Activated CD8-positive, alpha-beta T cell treated with anti-CD3 and anti-CD28 coated beads for 36 hours (primary cell): ENCODE measurements at regions not wholly inside any gene's neighbourhood (a gene's known extent, or its start where the extent isn't known, plus 50 kb on each side); places are given as distances from the start of the nearest gene placed in this dataset.

Experiments
- ATAC-seq: fragments of 200-7000 bp; cut with Tn5 transposase; one replicate; pipeline ENCODE4 v1.10.0; 2021; ENCODE audit warnings: mild to moderate bottlenecking, moderate library complexity
- CTCF ChIA-PET: fragments of 350-600 bp; sonication (Branson Sonifier 250); formaldehyde crosslinking; loops from one replicate; lab custom pipeline; 2021; ENCODE audit warnings: antibody characterized with exemption; lab: Charles Lee
- POLR2A ChIA-PET: fragments of 350-600 bp; sonication (Branson Sonifier 250); formaldehyde crosslinking; loops from one replicate; lab custom pipeline; 2021; ENCODE audit warnings: antibody characterized with exemption; lab: Charles Lee
- DNase-seq: peaks from one replicate; pipeline ENCODE4 v3.0.0-alpha.2; 2020
- H3K27ac Mint-ChIP-seq: one replicate; pipeline ENCODE4 v1.8.0; 2021; ENCODE audit warnings: mild to moderate bottlenecking, mixed read lengths
- H3K27me3 Mint-ChIP-seq: one replicate; pipeline ENCODE4 v1.8.0; 2021; ENCODE audit warnings: mixed read lengths
- H3K36me3 Mint-ChIP-seq: one replicate; pipeline ENCODE4 v1.8.0; 2021; ENCODE audit warnings: low read depth, mixed read lengths
- H3K4me1 Mint-ChIP-seq: one replicate; pipeline ENCODE4 v1.8.0; 2021; ENCODE audit warnings: low read depth, mixed read lengths
- H3K4me3 Mint-ChIP-seq: one replicate; pipeline ENCODE4 v1.8.0; 2021; ENCODE audit warnings: mild to moderate bottlenecking, moderate library complexity, mixed read lengths
- H3K9me3 Mint-ChIP-seq: one replicate; pipeline ENCODE4 v1.8.0; 2021; ENCODE audit warnings: mixed read lengths
- intact Hi-C: fragments of 100-400 bp; cut with micrococcal nuclease; formaldehyde crosslinking; loops from one replicate; pipeline ENCODE4 v1.10.0; 2022
- TF ChIP-seq, protein P1 (sequence below): fragments of 200-600 bp; IDR thresholded peaks from one replicate; pipeline ENCODE4 v1.8.0; 2022; ENCODE audit warnings: antibody characterized with exemption, mild to moderate bottlenecking

DNA sequence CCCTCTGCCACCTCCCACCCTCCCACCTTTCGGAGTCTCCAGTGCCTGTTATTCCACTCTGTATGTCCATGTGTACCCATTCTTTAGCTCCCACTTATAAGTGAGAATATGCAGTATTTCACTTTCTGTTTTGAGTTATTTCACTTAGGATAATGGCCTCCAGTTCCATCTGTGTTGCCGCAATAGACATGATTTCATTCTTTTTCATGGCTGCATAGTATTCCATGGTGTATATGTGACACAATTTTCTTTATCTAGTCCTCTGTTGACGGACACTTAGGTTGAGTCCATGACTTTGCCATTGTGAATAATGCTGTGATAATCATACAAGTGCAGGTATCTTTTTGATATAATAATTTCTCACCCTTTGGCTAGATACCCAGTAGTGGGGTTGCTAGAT, 91.0 kb upstream of the UBE3A start:
- CTCF ChIA-PET = no interaction called here
- intact Hi-C loops = no loop called here
- DNase-seq (no peak), ATAC-seq (no peak)
- no peaks in the 10 kb centered on the region for H3K4me1 Mint-ChIP-seq
- no peaks in the 10 kb centered on the region for H3K36me3 Mint-ChIP-seq
- H3K4me3 Mint-ChIP-seq = no peak overlapping the region
- H3K27ac Mint-ChIP-seq = no peak overlapping the region
- TF ChIP-seq, protein P1, sequence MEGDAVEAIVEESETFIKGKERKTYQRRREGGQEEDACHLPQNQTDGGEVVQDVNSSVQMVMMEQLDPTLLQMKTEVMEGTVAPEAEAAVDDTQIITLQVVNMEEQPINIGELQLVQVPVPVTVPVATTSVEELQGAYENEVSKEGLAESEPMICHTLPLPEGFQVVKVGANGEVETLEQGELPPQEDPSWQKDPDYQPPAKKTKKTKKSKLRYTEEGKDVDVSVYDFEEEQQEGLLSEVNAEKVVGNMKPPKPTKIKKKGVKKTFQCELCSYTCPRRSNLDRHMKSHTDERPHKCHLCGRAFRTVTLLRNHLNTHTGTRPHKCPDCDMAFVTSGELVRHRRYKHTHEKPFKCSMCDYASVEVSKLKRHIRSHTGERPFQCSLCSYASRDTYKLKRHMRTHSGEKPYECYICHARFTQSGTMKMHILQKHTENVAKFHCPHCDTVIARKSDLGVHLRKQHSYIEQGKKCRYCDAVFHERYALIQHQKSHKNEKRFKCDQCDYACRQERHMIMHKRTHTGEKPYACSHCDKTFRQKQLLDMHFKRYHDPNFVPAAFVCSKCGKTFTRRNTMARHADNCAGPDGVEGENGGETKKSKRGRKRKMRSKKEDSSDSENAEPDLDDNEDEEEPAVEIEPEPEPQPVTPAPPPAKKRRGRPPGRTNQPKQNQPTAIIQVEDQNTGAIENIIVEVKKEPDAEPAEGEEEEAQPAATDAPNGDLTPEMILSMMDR = no peak
- no peaks in the 10 kb centered on the region for H3K27me3 Mint-ChIP-seq
- peaks cover 6% of the 10 kb centered on the region for H3K9me3 Mint-ChIP-seq
- POLR2A ChIA-PET = interaction anchor here (0.6 kb wide), 1 partner anchor 905 kb away, joined by 3 read pairs; no protein-coding TSS in a partner anchor

DNA sequence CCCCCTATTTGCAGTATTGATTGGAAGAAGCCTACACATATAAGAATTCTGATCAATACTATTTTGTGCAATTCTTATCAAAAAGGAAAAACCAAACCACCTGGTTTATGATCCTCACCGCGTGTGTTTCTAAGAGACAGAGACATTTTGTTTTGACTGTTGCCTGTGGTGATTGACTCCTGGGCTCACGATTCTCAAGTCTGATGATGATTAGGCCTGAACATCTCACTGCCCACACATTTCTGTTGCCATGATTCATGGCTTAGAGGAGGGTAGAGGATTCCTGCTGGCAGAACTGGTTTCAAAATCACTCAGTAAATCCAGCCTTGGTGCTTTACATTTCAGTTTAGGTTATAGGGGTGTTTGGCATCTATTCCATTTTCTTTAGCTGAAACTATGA, 88.3 kb upstream of the UBE3A start:
- POLR2A ChIA-PET = no interaction called here

DNA sequence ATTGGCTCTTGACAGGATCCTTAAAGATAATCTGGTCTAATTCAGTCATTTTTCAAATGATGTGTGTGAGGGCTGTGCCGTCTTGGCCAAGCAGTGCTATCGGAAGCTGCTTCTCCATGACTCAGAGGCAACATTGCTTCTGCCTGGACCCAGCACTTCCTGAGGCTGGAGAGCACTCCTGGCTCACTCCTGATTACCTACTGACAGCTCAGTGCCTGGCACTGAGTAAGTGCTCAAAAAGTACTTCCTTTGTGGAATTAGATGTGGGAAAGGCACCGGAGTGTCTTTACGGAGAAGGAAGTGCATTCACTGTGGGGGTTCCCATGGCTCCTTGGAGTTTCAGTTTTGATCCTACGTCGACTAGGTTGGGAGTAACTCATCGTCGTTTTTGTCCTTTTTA, 86.9 kb upstream of the UBE3A start:
- peaks cover 11% of the 10 kb centered on the region for H3K9me3 Mint-ChIP-seq
- TF ChIP-seq, protein P1 = no peak
- no peaks in the 10 kb centered on the region for H3K4me1 Mint-ChIP-seq
- intact Hi-C loops = no loop called here
- peaks cover 3% of the 10 kb centered on the region for H3K27me3 Mint-ChIP-seq
- no peak overlapping the region for H3K27ac Mint-ChIP-seq
- H3K36me3 Mint-ChIP-seq = peaks cover 2% of the 10 kb centered on the region
- H3K4me3 Mint-ChIP-seq = no peak overlapping the region
- ATAC-seq = no peak
- ChIA-PET CTCF (interaction anchor here (1.0 kb wide), 1 partner anchor 17 kb away, joined by 5 read pairs; no protein-coding TSS in a partner anchor), POLR2A (no interaction called here)
- DNase-seq = no peak

More for the DNA sequence above, 88.3 kb upstream of the UBE3A start:
- peaks cover 2% of the 10 kb centered on the region for H3K36me3 Mint-ChIP-seq
- intact Hi-C loops = no loop called here
- no peak for ATAC-seq
- no peaks in the 10 kb centered on the region for H3K4me1 Mint-ChIP-seq
- peaks cover 11% of the 10 kb centered on the region for H3K9me3 Mint-ChIP-seq
- peaks cover 3% of the 10 kb centered on the region for H3K27me3 Mint-ChIP-seq
- H3K4me3 Mint-ChIP-seq = no peak overlapping the region
- no peak overlapping the region for H3K27ac Mint-ChIP-seq
- TF ChIP-seq, protein P1 = no peak
- CTCF ChIA-PET = no interaction called here
- DNase-seq = no peak

DNA sequence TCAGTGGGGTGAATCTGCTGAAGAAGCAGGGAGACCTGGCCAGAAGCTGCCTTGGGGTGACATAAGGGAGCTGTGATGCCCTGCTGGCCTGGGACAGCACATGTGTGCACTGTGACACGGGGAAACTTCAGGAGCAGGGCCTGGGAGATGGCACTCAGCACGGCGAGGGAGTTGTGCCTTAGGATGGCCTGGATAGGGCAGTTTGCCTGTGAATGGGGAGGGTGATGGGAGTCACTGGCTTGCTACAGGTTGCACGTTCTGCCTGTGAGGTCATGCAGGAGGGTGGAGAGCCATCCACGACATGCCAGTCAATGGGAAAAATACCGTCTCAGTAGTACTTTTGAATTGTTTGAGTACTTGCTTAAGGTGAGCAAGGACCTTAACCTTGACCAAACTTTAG, 76.8 kb upstream of the UBE3A start:
- intact Hi-C loops = loop anchor here (10.0 kb wide), 2 partner anchors 419 to 749 kb away; no protein-coding TSS in a partner anchor
- CTCF ChIA-PET = no interaction called here
- Mint-ChIP-seq H3K36me3 (no peaks in the 10 kb centered on the region), H3K4me3 (no peak overlapping the region), H3K27me3 (no peaks in the 10 kb centered on the region), H3K4me1 (no peaks in the 10 kb centered on the region), H3K27ac (no peak overlapping the region), H3K9me3 (no peaks in the 10 kb centered on the region)
- TF ChIP-seq, protein P1 = no peak
- POLR2A ChIA-PET = no interaction called here
- ATAC-seq (no peak), DNase-seq (no peak)

DNA sequence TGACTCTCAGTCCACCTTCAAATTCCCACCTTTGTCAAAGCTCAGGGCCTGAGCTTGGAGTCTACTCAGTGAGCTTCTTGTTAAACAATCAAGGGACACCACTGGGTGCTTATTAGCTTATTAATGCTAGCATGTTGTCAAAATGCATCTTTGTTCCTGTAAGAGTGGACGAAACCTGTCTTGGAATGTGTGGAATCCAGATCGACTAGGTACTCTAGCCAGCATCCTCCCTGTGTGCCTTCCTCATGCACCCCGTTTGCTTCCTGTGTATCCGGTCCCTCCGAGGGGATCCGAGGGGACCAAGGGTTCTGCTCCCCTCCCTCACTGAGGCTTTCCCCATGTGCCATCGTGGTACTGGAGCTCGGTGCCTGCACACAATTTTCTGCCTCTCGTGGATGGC, 75.7 kb upstream of the UBE3A start:
- H3K4me3 Mint-ChIP-seq = no peak overlapping the region
- H3K36me3 Mint-ChIP-seq = no peaks in the 10 kb centered on the region
- H3K9me3 Mint-ChIP-seq = no peaks in the 10 kb centered on the region
- ChIA-PET CTCF (no interaction called here), POLR2A (interaction anchor here (0.7 kb wide), 1 partner anchor 381 kb away, joined by 3 read pairs; no protein-coding TSS in a partner anchor)
- no peak overlapping the region for H3K27ac Mint-ChIP-seq
- DNase-seq (no peak), ATAC-seq (no peak)
- intact Hi-C loops = loop anchor here (10.0 kb wide), 2 partner anchors 420 to 750 kb away; no protein-coding TSS in a partner anchor
- TF ChIP-seq, protein P1 = no peak
- H3K4me1 Mint-ChIP-seq = no peaks in the 10 kb centered on the region
- H3K27me3 Mint-ChIP-seq = no peaks in the 10 kb centered on the region
